GM21360 (cell line): ENCODE measurements at regions not wholly inside any gene's neighbourhood (a gene's known extent, or its start where the extent isn't known, plus 50 kb on each side); places are given as distances from the start of the nearest gene placed in this dataset.
"Not testable (repeated sequence)": the region's sequence is repeated elsewhere in the genome, so short reads cannot be mapped to it uniquely, and the experiment has no call there.

Experiments used
- ATAC-seq: cut with Tn5 transposase; IDR thresholded peaks from one replicate; pipeline ENCODE4 v1.9.1; 2021; ENCODE audit warnings: mild to moderate bottlenecking, moderate library complexity; ENCODE audit not compliant: unreplicated experiment

DNA sequence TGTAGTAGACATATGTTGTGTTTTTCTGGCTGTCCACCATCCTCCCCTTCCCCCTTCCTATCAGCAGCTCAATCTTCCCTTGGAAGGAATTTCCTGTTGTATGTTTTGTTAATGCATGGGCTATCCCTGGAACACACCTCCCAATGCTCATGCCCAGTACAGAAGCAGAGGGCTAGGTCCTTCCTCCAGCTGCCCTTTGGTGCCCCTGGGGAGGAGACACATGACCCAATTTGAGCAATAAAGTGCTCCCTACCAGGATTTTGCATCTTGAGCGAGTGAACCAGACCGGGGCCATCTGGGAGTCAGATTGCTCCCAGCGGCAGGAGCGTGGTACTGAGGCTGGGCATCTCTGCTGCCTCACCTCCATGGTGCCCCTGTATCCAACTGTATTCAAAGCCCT, 141.5 kb upstream of the MED13 start:
- no peak for ATAC-seq

DNA sequence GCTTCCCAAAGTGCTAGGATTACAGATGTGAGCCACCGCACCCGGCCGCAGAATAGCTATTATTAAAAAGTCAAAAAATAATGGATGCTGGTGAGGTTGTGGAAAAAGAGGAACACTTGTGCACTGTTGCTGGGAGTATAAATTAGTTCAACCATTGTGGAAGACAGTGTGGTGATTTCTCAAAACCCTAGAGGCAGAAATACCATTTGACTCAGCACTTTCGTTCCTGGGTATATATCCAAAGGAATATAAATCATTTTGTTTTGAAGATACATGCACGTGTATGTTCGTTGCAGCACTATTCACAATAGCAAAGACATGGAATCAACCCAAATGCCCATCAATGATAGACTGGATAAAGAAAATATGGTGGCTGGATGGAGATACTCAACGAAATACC, 132.1 kb upstream of the MED13 start:
- not testable (repeated sequence) for ATAC-seq

DNA sequence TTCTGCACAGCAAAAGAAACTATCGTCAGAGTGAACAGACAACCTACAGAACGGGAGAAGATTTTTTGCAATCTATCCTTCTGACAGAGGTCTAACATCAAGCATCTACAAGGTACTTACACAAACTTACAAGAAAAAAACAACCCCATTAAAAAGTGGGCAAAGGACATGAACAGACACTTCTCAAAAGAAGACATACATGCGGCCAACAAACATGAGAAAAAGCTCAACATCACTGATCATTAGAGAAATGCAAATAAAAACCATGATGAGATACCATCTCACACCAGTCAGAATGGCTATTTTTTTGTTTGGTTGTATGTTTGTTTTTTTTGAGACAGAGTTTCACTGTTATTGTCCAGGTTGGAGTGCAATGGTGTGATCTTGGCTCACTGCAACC, 131.5 kb upstream of the MED13 start:
- not testable (repeated sequence) for ATAC-seq

DNA sequence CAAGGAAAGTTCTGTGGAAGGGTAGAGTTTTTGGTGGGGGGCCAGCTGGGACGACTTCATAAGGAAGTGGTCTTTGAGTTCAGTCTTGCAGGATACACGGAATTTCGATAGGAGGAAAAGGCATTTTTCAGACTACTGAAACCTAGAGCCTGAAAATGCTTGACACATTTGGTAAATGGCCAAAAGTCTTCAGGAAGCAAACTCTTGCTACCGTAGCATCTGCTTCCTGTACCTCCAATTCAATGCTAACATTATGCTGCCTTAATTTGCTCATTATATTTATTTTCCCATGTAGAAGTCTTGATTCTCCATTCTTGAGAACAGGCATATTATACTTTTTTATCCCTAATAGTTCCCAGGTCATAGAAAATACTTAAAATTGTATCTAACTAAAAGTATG, 129.3 kb upstream of the MED13 start:
- ATAC-seq, result no peak

DNA sequence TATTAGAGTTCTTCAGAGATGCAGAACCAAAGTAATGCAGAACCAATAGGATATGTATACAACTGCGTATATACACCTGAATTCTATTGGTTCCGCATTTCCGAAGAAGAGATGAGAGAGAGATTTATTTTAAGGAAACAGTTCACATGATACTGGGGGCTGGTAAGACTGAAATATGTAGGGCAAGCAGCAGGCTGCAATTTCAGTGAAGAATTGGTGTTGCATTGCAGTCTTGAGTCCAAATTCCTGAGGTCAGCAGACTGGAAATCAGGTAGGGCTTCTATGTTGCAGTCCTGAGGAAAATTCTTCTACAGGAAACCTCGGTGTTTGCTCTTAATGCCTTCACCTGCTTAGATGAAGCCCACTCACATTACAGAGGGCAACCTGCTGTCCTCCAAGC, 128.2 kb upstream of the MED13 start:
- no peak for ATAC-seq

DNA sequence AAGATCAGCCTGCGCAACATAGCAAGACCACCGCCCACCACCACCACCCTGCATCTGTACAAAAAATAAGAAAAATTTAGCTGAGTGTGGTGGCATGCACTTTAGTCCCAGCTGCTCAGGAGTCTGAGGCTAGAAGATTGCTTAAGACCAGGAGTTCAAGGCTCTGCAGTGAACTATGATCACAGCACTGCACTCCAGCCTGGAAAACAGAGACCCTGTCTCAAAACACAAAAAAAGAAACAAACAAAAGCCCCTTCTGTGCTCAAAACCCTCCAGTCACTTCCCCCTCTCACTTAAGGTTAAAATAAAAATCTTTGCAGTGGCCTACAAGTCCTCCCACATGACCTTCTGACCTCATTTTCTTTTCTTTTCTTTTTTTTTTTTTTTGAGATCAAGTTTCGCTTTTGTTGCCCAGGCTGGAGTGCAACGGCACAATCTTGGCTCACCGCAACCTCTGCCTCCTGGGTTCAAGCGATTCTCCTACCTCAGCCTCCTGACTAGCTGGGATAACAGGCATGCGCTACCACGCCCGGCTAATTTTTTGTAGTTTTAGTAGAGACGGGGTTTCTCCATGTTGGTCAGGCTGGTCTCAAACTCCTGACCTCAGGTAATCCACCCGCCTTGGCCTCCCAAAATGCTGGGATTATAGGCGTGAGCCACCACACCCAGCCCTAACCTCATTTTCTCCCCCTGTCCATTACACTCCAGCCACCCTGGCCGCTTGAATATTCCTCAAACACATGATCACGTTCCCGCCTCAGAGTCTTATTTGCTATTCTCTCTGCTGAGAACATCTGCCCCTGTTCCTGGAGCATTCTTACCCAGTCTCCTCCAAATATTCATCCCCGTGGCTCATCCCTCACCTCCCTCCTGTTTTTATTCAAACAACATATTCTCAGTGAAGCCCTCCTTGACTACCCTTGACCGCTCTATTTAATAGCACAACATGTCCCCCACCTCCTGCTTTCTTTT, 126.6 kb upstream of the MED13 start:
- ATAC-seq, result no peak

DNA sequence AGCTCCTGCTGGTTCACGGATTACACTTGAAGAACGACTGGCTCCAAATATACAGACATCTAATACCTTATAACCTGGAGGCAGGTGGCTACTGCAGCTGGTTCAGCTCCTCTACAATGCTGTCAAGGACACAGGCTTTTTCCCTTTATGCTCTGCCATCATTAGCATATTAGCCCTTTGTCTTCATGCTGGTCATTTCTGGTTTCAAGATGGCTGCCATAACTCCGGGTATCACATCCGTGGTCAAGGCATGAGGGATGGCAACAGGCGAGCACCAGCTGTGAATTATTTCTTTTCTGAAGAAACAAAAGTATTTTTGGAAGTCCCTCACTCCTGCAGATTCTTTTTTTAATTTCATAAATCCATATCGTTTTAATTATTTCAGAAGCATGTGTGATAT, 124.3 kb upstream of the MED13 start:
- no peak for ATAC-seq

DNA sequence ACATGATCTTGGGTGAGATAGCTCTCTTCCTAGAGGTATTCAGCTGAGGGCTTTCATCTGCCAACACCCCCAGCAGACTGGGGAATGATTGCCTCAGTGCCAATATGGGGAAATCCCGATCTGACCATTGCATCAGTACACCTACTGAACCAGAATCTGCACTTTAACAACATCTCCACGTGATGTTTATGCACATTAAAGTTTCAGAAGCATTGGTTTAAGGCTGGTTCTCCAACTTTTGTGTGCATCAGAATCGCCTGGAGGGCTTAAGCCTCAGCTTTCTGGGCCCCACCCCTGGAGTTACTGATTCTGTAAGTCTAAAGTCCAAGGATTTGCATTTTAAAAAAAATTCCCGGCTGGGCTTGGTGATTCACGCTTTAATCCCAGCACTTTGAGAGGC, 123.6 kb upstream of the MED13 start:
- no peak for ATAC-seq

DNA sequence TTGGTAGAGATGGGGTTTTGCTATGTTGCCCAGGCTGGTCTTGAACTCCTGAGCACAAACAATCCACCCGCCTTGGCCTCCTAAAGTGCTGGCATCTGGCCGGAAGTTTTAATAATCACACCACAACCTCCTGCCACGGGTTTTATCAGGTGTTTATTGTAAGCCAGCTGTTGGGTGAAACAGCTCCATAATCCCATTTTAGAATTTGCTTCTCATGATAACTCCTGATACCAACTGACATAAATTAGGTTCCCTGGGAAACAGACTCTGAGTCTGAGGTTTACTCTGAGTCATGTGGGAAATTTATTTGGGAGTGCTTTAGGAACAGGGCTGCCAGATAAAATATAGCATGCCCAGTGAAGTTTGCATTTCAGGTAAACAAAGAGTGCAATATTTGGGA, 122.6 kb upstream of the MED13 start:
- ATAC-seq, result no peak

DNA sequence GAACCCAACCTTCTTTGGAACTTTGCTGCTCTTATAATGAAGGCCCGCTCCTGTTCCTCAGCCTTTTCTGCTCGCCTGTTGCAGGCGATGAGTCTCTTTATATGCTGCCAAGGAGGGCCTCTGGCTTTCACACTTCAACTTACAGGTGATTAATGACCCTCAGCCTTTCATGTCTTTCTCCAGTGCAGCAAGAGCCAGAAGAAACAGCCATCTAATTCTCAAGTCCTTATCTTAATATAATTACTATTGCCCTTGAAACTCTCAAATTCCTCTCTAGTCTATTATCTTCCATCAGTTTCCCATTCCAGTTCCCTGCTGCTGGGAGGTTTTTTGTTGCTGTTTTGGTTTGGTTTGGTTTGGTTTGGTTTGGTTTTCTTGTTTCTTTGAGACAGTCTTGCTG, 121.8 kb upstream of the MED13 start:
- ATAC-seq, result no peak

DNA sequence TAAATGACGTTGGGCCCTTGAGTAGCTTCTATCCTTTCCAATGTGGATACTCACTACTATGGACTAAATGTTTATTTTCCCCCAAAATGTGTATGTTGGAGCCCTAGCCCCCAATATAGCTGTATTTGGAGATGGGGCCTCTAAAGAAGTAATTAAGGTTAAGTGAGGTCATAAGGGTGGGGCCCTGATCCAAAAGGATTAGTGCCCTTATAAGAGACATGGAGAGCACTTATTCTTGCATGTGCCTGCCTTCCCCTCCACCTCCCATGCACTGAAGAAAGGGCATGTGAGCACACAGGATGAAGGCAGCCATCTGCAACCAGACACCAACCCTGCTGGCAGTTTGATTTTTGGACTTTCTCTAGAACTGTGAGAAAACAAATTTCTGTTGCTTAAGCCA, 115.7 kb upstream of the MED13 start:
- no peak for ATAC-seq

DNA sequence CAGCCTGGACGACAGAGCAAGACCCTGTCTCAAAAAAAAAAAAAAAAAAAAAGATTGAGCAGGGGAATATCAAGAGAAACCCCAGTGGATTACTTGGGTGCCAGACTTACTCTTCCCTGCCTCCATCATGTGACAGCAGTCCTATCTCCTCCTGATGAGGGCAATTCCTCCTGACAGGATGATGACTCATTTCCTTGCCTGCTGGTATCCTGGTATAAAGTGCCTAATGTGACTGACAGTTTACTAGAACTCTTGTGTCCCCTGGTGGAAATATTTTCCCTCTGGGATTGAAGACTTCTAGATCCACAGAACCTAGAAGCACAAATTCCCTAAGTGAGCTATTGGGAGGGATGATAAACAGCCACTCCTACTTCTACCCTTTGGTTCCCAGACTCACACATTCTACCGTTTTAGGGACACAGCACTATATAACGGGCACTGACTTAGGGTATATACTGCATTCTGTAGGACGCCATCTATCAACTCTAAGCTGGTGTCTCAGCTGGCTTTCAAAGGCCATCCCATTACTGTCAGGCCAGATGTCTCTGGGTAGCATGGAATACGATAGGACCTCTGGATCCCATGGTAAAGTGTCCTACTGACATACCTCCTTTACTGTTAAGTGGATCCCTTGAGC, 114.6 kb upstream of the MED13 start:
- no peak for ATAC-seq

DNA sequence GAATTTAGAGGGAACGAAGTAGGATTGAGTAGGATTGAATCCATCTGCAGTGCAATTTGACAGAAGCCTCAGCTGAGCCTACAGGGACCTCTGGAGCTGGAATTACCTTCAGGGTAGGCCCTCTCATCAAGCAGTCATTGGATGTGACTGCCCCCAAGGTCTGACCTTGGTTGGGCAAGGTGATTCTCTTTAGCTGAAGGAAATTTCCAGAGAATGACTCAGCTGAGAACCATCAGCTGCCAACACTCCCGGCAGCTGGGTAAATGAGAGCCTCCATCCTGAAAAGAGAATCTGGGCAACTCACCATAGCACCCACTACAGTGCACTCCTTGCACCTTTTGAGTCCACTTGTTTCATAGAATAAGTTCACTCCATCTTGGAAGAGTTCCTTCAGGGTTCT, 113.5 kb upstream of the MED13 start:
- ATAC-seq, result no peak

DNA sequence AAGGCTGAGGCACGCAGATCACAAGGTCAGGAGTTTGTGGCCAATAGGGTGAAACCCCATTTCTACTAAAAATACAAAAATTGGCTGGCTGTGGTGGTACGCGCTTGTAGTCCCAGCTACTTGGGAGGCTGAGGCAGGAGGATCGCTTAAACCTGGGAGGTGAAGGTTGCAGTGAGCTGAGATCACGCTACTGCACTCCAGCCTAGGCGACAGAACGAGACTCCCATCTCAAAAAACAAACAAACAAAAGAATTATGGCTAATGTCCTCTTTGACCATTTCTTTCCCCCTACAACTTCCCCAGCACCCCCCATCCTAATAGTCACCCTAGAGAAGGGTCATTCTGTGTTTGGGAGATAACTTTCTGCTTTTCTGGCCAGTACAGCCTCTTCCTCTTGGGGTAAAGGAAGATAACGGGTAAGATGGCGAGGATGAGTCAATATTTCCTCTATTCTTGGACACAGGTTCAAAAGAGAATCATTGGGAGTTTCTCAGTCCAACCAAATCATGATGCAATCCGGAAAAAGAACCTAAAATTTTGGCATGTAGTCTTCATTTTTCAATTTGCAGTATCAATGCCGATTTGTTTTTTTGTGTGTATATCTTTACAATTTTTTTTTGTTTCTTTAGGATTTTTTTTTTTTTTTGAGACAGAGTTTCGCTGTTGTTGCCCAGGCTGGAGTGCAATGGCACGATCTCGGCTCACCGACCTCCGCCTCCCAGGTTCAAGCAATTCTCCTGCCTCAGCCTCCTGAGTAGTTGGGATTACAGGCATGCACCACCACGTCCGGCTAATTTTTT, 107.6 kb upstream of the MED13 start:
- ATAC-seq, result no peak

DNA sequence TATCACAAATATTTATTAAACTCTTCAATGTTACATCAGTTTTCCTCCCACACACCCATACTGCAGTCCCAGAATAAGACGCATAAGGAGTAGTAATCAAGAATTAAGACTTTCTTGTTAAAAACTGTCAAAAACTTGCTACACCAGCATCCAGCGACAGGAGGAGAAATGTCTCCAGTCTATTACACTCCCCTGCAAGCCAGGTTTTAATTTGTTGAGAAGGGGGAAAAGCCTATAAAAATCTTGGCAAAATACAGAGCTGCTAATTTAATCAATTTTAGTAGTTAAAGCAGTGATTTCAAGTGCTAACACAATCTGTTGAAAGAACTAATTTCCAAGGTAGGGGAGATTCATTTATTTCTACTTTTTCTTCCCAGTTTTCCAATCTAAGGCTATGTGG, 102.0 kb upstream of the MED13 start:
- no peak for ATAC-seq

DNA sequence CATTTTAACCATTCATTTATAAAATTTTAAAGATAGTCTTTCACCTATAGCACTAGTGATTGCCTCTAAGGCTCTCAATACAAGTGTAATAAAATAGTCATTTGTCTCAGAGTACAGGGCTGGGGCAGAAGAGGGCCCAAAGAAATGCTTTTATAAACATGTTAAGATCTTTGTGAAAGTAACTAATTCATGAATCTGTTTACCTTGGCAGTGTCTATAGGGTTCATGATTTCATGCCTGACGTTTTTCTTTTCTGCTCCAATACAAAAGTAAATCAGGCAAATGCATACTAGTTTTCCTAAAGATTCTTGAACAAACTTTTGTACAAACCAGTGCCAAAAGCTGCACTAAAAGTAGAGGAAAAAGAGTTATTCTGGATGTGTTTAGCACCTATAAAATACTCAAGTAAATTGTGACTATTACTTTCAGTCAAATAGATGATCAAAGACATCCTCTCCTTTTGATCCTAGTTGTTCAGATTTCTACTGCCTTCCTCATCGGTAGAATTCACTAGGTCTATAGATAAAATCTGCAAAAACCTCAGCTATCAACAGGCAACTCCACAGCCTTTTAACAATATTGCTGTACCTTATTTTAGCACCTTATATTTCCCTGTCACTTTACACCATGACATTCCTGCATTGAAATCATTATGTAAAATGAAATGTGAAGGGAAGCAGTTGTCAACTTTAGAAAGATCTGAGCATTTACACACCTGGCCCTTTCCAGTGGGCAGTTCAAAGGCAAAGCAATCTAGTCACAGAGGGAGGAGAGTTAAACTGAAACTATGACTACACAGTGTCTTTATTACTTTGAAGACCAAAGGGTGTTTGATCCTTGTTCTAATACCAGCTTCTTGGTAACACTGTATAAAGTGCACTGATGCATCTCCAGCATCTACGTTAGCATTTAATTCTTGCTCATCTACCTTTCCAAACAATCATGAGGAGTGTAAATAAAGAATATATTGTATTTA, 100.0 kb upstream of the MED13 start:
- no peak for ATAC-seq

DNA sequence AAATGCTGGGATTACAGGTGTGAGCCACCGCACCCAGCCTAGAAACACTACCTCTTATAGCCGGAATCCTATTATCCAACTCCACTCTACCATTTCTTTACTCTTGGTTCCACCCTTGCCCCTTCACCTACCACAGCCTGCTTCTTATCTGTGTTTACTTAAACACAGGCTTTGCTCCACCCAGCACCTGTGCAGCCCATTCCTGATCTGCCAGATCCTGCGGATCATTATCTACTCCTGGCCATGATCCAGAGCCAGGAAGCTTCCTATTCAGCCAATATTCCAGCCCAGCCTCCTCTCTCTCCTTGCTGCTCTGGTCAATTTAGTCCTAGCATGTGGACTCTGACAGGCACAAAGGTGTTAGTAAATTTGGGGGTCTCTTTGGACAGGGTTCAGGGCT, 98.8 kb upstream of the MED13 start:
- ATAC-seq, result no peak

DNA sequence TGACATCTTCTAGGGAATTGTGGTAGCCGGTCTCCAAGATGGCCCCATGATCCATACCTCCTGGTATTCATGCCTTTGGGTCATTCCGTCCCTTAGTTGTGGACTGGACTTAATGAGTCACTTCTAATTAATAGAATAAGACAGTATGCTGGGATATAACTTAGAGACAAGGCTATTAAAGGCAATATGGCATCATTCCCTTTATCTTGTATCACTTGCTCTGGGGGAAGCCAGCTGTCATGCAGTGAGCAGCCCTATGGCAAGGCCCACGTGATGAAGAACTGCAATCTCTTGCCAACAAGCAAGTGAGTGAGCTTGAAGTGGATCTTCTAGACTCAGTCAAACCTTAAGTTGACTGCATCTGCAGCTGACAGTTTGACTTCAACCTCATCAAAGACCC, 97.8 kb upstream of the MED13 start:
- ATAC-seq, result no peak

DNA sequence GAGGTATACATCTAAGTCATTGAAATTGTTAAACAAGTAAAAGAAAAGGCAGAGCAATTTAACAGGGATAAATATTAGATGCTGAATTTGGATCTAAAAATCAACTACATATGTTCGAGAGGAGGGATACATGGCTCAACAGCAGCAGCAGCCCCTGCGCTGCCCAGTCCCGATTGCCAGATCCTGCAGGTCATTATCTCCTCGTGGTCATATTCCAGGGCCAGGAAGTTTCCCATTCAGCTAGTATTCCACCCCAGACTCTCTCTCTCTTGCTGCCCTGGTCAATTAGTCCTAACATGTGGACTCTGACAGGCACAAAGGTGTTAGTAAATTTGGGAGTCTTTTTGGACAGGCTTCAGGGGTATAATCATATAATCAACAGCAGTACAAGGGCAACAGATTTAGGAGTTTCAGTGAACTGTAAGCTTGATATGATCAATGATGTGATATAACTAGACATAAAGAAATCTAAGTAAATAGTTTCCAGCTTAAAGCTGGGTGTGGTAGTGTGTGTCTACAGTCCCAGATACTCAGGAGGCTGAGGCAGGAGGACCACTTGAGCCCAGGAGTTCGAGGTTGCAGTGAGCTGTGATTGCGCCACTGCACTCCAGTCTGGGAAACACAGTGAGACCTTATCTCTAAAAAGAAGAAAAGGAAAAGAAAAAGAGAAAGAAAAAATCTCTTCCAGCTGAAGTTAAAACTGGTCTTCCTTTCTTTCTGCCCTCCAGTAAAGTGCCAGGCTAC, 96.5 kb upstream of the MED13 start:
- no peak for ATAC-seq

DNA sequence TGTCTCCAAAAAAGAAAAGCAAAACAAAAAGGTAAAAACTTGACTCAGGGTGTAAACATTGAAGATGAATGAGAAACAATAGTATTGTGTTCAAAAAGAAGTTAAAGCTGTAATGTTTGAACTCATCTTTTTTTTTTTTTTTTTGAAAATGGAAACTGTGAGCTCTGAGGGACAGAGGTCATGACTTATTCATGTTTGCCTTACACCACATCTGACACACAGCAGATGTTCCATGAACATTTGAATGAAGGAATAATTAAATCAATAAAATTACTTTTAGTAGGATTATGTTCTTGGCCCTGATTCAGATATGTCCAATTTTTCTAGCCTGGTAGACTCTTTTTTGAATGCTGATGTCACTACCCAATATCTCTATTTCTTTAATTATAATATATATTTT, 95.7 kb upstream of the MED13 start:
- ATAC-seq, result no peak
